ENCODE measurements at regions not wholly inside any gene's neighbourhood (a gene's known extent, or its start where the extent isn't known, plus 50 kb on each side); places are given as distances from the start of the nearest gene placed in this dataset.
A peak's percentile ranks its signal among the peaks of the same experiment; 100 is the strongest.

DNA sequence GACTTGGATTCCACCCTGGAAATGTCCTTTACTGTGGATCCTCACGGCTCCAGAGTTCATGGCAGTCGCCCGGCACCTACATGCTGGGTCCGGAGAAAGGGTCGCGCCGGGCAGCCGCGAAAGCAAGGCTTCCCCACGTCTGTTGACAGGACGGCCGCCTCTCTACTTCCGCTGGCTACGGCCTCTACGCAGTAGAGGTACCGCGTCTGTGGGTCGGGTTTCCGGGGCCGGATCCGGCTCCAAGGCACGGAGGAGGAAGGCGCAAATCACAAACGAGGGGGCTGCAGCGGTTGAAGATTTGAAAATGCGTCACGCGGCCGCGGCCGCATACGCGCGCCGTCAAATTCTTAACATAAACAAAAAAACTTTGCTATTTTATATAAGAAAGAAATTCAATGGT lies 649.6 kb downstream of the REEP3 start (continued):
- TF ChIP-seq, protein P1, sequence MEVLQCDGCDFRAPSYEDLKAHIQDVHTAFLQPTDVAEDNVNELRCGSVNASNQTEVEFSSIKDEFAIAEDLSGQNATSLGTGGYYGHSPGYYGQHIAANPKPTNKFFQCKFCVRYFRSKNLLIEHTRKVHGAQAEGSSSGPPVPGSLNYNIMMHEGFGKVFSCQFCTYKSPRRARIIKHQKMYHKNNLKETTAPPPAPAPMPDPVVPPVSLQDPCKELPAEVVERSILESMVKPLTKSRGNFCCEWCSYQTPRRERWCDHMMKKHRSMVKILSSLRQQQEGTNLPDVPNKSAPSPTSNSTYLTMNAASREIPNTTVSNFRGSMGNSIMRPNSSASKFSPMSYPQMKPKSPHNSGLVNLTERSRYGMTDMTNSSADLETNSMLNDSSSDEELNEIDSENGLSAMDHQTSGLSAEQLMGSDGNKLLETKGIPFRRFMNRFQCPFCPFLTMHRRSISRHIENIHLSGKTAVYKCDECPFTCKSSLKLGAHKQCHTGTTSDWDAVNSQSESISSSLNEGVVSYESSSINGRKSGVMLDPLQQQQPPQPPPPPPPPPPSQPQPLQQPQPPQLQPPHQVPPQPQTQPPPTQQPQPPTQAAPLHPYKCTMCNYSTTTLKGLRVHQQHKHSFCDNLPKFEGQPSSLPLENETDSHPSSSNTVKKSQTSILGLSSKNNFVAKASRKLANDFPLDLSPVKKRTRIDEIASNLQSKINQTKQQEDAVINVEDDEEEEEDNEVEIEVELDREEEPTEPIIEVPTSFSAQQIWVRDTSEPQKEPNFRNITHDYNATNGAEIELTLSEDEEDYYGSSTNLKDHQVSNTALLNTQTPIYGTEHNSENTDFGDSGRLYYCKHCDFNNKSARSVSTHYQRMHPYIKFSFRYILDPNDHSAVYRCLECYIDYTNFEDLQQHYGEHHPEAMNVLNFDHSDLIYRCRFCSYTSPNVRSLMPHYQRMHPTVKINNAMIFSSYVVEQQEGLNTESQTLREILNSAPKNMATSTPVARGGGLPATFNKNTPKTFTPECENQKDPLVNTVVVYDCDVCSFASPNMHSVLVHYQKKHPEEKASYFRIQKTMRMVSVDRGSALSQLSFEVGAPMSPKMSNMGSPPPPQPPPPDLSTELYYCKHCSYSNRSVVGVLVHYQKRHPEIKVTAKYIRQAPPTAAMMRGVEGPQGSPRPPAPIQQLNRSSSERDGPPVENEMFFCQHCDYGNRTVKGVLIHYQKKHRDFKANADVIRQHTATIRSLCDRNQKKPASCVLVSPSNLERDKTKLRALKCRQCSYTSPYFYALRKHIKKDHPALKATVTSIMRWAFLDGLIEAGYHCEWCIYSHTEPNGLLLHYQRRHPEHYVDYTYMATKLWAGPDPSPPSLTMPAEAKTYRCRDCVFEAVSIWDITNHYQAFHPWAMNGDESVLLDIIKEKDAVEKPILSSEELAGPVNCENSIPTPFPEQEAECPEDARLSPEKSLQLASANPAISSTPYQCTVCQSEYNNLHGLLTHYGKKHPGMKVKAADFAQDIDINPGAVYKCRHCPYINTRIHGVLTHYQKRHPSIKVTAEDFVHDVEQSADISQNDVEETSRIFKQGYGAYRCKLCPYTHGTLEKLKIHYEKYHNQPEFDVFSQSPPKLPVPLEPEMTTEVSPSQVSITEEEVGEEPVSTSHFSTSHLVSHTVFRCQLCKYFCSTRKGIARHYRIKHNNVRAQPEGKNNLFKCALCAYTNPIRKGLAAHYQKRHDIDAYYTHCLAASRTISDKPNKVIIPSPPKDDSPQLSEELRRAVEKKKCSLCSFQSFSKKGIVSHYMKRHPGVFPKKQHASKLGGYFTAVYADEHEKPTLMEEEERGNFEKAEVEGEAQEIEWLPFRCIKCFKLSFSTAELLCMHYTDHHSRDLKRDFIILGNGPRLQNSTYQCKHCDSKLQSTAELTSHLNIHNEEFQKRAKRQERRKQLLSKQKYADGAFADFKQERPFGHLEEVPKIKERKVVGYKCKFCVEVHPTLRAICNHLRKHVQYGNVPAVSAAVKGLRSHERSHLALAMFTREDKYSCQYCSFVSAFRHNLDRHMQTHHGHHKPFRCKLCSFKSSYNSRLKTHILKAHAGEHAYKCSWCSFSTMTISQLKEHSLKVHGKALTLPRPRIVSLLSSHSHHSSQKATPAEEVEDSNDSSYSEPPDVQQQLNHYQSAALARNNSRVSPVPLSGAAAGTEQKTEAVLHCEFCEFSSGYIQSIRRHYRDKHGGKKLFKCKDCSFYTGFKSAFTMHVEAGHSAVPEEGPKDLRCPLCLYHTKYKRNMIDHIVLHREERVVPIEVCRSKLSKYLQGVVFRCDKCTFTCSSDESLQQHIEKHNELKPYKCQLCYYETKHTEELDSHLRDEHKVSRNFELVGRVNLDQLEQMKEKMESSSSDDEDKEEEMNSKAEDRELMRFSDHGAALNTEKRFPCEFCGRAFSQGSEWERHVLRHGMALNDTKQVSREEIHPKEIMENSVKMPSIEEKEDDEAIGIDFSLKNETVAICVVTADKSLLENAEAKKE (CRISPR knock-in tag; IDR thresholded peaks at IDR 0.05): no peak
- TF ChIP-seq EZH2phosphoT487 (IDR thresholded peaks at IDR 0.05; ENCODE audit: unreplicated experiment): no peak
- no peak for TF ChIP-seq ZNF331 (CRISPR knock-in tag; IDR thresholded peaks at IDR 0.05; ENCODE audit: low read depth)
- no peak for TF ChIP-seq CREB1 (CRISPR knock-in tag; IDR thresholded peaks at IDR 0.05; ENCODE audit: low read depth)

DNA sequence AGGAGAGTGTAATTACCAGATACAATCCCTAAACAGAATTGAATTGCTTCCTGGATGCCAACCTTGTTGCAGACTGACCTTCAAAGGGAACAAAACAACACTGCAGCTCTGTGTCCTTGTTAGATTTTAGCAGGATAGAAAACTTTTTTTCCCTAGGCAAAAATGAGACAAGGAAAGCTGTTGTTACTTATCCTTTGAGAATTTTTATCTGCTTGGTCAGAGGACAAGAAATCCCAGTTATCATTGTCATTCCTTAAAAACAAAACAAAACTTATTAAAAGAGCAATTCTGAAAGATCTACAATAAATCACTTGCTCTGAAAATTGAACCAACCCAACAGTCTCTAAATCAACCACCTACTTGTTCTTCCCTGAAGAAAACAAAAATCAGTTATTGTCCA lies 652.6 kb downstream of the REEP3 start:
- no peaks in the 10 kb centered on the region for H4K20me1 ChIP-seq (replicated peaks; ENCODE audit: insufficient read depth)
- H2AFZ ChIP-seq: 0 out of 2 replicates have a peak overlapping the region, but pooled peaks have one; percentile 4
- no peaks in the 10 kb centered on the region for H3K4me1 ChIP-seq (ENCODE audit: insufficient read depth)
- H3K36me3 ChIP-seq (ENCODE audit: insufficient read depth): no peaks in the 10 kb centered on the region
- DNase-seq (ENCODE audit: low spot score): no peak
- H3K4me2 ChIP-seq: no peak overlapping the region
- no peaks in the 10 kb centered on the region for H3K9me3 Mint-ChIP-seq
- no peaks in the 10 kb centered on the region for H3K27me3 ChIP-seq (ENCODE audit: insufficient read depth)
- no peak for ATAC-seq
- no peak overlapping the region for H3K27ac ChIP-seq (ENCODE audit: low read depth)
- no peaks in the 10 kb centered on the region for H3K36me3 Mint-ChIP-seq (ENCODE audit: low read depth)
- H3K4me3 ChIP-seq: no peak overlapping the region
- H3K27ac Mint-ChIP-seq: no peak overlapping the region
- H3F3A ChIP-seq (replicated peaks; ENCODE audit: low read depth): no peaks in the 10 kb centered on the region
- no peaks in the 10 kb centered on the region for H3K79me2 ChIP-seq (replicated peaks; ENCODE audit: insufficient read depth)
- no peak overlapping the region for H3K4me3 Mint-ChIP-seq
- H3K27me3 Mint-ChIP-seq (ENCODE audit: insufficient read depth, low read depth, poor library complexity): no peaks in the 10 kb centered on the region
- H3K9me2 ChIP-seq (ENCODE audit: insufficient read depth): 0 out of 2 replicates have a peak, but pooled peaks cover 3% of the 10 kb centered on the region
- H3K4me1 Mint-ChIP-seq: no peaks in the 10 kb centered on the region
- TF ChIP-seq EZH2 (IDR thresholded peaks at IDR 0.05; ENCODE audit: low read depth, unreplicated experiment) (no peak), ZNF331 (CRISPR knock-in tag; IDR thresholded peaks at IDR 0.05; ENCODE audit: low read depth) (no peak), EZH2phosphoT487 (IDR thresholded peaks at IDR 0.05; ENCODE audit: unreplicated experiment) (no peak), ZNF114 (CRISPR knock-in tag; IDR thresholded peaks at IDR 0.05) (no peak), CREB1 (CRISPR knock-in tag; IDR thresholded peaks at IDR 0.05; ENCODE audit: low read depth) (no peak), NANOG (IDR thresholded peaks at IDR 0.05; ENCODE audit: borderline replicate concordance) (no peak)
- TF ChIP-seq, protein P1 (CRISPR knock-in tag; IDR thresholded peaks at IDR 0.05): no peak
- TF ChIP-seq, protein P2, sequence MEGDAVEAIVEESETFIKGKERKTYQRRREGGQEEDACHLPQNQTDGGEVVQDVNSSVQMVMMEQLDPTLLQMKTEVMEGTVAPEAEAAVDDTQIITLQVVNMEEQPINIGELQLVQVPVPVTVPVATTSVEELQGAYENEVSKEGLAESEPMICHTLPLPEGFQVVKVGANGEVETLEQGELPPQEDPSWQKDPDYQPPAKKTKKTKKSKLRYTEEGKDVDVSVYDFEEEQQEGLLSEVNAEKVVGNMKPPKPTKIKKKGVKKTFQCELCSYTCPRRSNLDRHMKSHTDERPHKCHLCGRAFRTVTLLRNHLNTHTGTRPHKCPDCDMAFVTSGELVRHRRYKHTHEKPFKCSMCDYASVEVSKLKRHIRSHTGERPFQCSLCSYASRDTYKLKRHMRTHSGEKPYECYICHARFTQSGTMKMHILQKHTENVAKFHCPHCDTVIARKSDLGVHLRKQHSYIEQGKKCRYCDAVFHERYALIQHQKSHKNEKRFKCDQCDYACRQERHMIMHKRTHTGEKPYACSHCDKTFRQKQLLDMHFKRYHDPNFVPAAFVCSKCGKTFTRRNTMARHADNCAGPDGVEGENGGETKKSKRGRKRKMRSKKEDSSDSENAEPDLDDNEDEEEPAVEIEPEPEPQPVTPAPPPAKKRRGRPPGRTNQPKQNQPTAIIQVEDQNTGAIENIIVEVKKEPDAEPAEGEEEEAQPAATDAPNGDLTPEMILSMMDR (conservative IDR thresholded peaks at IDR 0.05; ENCODE audit: low read depth in 2 of 2): no peak
